ENCODE measurements at regions not wholly inside any gene's neighbourhood (a gene's known extent, or its start where the extent isn't known, plus 50 kb on each side); places are given as distances from the start of the nearest gene placed in this dataset.

GRCh38 chr7:156429514-156429913, 211.1 kb upstream of the RNF32 start:
- TF ChIP-seq CTCF (IDR thresholded peaks at IDR 0.05) (no peak), MYC (IDR thresholded peaks at IDR 0.05; ENCODE audit: borderline replicate concordance, low read length) (no peak), RAD21 (conservative IDR thresholded peaks at IDR 0.05 in 1 of 2, IDR thresholded peaks at IDR 0.05 in 1 of 2) (no peak), ZSCAN20 (CRISPR knock-in tag; IDR thresholded peaks at IDR 0.05) (no peak), HDAC2 (IDR thresholded peaks at IDR 0.05) (no peak), MAX (IDR thresholded peaks at IDR 0.05) (no peak), FOSL2 (IDR thresholded peaks at IDR 0.05) (no peak), FOSL2 (CRISPR knock-in tag; IDR thresholded peaks at IDR 0.05) (no peak), POLR2A (IDR thresholded peaks at IDR 0.05; ENCODE audit: low read length) (no peak)
